ENCODE measurements at regions not wholly inside any gene's neighbourhood (a gene's known extent, or its start where the extent isn't known, plus 50 kb on each side); places are given as distances from the start of the nearest gene placed in this dataset.

- H3K36me3 ChIP-seq: no peaks in the 10 kb centered on the region
Observed at GRCh38 chr13:61253105-61253877, 162.4 kb downstream of the PCDH20 start.

GRCh38 chr13:61252213-61252612, 163.4 kb downstream of the PCDH20 start:
- ATAC-seq: no peak

More at GRCh38 chr13:61253105-61253877, 162.4 kb downstream of the PCDH20 start:
- Histone ChIP-seq H3K4me1 (no peaks in the 10 kb centered on the region), H3K27ac (no peak overlapping the region), H3K4me3 (no peak overlapping the region), H3K9me3 (no peaks in the 10 kb centered on the region), H3K27me3 (no peaks in the 10 kb centered on the region)
- 58 to 70% methylated on average over 3 of the region's 3 CpGs for WGBS, 2 donors (ENCODE audit: low coverage in 1 of 2)
- no peak for ATAC-seq
- TF ChIP-seq EP300 (IDR thresholded peaks at IDR 0.05) (no peak), POLR2AphosphoS5 (IDR thresholded peaks at IDR 0.05) (no peak), CTCF (IDR thresholded peaks at IDR 0.05) (no peak), POLR2A (IDR thresholded peaks at IDR 0.05) (no peak)

GRCh38 chr13:61247149-61247936, 168.3 kb downstream of the PCDH20 start:
- no peak for ATAC-seq
- peaks cover 0 to 10% (median 0%) of the 10 kb centered on the region in 3 donors for H3K9me3 ChIP-seq
- H3K27ac ChIP-seq: no peak overlapping the region
- no peaks in the 10 kb centered on the region for H3K36me3 ChIP-seq
- no peaks in the 10 kb centered on the region for H3K27me3 ChIP-seq
- no peak overlapping the region for H3K4me3 ChIP-seq
- TF ChIP-seq CTCF (IDR thresholded peaks at IDR 0.05): no peak
- no peak for TF ChIP-seq POLR2AphosphoS5 (IDR thresholded peaks at IDR 0.05)
- no peak for TF ChIP-seq EP300 (IDR thresholded peaks at IDR 0.05)
- no peaks in the 10 kb centered on the region for H3K4me1 ChIP-seq
- 80% methylated on average over 1 of the region's 6 CpGs; no CpG with 5 or more reads in 1 of the 2 donors for WGBS, 2 donors (ENCODE audit: low coverage in 1 of 2)

More at GRCh38 chr13:61252213-61252612, 163.4 kb downstream of the PCDH20 start:
- H3K4me3 ChIP-seq: no peak overlapping the region
- H3K4me1 ChIP-seq: no peaks in the 10 kb centered on the region
- no peaks in the 10 kb centered on the region for H3K9me3 ChIP-seq
- no peaks in the 10 kb centered on the region for H3K36me3 ChIP-seq
- H3K27ac ChIP-seq: no peak overlapping the region
- TF ChIP-seq POLR2AphosphoS5 (IDR thresholded peaks at IDR 0.05) (no peak), CTCF (IDR thresholded peaks at IDR 0.05) (no peak), EP300 (IDR thresholded peaks at IDR 0.05) (no peak), POLR2A (IDR thresholded peaks at IDR 0.05) (no peak)
- no peaks in the 10 kb centered on the region for H3K27me3 ChIP-seq

GRCh38 chr13:61246351-61246750, 169.3 kb downstream of the PCDH20 start:
- no peak overlapping the region for H3K27ac ChIP-seq
- H3K9me3 ChIP-seq: peaks cover 0 to 10% (median 0%) of the 10 kb centered on the region in 3 donors
- H3K4me3 ChIP-seq: no peak overlapping the region
- no peaks in the 10 kb centered on the region for H3K36me3 ChIP-seq
- TF ChIP-seq POLR2AphosphoS5 (IDR thresholded peaks at IDR 0.05) (no peak), EP300 (IDR thresholded peaks at IDR 0.05) (no peak), CTCF (IDR thresholded peaks at IDR 0.05) (no peak)
- ATAC-seq: no peak
- H3K27me3 ChIP-seq: no peaks in the 10 kb centered on the region
- whole genome bisulfite sequencing, 2 donors (ENCODE audit: low coverage in 1 of 2): 92 to 100% methylated on average over 1 to 2 of the region's 2 CpGs
- no peaks in the 10 kb centered on the region for H3K4me1 ChIP-seq

Measured in gastroesophageal sphincter (tissue), 4 donors.